ENCODE measurements at regions not wholly inside any gene's neighbourhood (a gene's known extent, or its start where the extent isn't known, plus 50 kb on each side); places are given as distances from the start of the nearest gene placed in this dataset.

- TF ChIP-seq, protein P1, sequence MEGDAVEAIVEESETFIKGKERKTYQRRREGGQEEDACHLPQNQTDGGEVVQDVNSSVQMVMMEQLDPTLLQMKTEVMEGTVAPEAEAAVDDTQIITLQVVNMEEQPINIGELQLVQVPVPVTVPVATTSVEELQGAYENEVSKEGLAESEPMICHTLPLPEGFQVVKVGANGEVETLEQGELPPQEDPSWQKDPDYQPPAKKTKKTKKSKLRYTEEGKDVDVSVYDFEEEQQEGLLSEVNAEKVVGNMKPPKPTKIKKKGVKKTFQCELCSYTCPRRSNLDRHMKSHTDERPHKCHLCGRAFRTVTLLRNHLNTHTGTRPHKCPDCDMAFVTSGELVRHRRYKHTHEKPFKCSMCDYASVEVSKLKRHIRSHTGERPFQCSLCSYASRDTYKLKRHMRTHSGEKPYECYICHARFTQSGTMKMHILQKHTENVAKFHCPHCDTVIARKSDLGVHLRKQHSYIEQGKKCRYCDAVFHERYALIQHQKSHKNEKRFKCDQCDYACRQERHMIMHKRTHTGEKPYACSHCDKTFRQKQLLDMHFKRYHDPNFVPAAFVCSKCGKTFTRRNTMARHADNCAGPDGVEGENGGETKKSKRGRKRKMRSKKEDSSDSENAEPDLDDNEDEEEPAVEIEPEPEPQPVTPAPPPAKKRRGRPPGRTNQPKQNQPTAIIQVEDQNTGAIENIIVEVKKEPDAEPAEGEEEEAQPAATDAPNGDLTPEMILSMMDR (conservative IDR thresholded peaks at IDR 0.05; ENCODE audit: low read length): no peak
- TF ChIP-seq EZH2phosphoT487 (IDR thresholded peaks at IDR 0.05; ENCODE audit: borderline replicate concordance): no peak
Measured at GRCh38 chr13:24074678-24075077, 85.8 kb upstream of the SPATA13 start.

All from Loucy (cell line).